HG03378 (cell line): ENCODE measurements at regions not wholly inside any gene's neighbourhood (a gene's known extent, or its start where the extent isn't known, plus 50 kb on each side); places are given as distances from the start of the nearest gene placed in this dataset.

ENCODE experiments used
- ATAC-seq: cut with Tn5 transposase; IDR thresholded peaks from one replicate; pipeline ENCODE4 v1.9.1; 2021; ENCODE audit warnings: mild to moderate bottlenecking, moderate library complexity; ENCODE audit not compliant: unreplicated experiment

DNA sequence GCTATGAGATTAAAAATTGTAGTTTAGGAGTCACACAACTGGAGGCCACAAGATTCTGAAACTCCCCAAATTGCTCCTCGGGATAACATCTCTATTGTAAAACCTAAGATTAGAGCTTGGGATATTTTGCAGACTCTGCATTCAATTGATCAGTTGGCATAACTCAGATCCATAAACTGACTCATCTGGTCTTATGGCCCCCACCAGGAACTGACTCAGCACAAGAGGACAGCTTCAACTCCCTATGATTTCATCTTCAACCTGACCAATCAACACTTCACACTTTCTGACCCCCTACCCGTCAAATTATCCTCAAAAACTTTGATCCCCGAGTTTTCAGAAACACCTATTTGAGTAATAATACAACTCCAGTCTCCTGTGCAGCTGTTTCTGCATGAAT is 257.3 kb downstream of the HAO1 start:
- no peak for ATAC-seq

DNA sequence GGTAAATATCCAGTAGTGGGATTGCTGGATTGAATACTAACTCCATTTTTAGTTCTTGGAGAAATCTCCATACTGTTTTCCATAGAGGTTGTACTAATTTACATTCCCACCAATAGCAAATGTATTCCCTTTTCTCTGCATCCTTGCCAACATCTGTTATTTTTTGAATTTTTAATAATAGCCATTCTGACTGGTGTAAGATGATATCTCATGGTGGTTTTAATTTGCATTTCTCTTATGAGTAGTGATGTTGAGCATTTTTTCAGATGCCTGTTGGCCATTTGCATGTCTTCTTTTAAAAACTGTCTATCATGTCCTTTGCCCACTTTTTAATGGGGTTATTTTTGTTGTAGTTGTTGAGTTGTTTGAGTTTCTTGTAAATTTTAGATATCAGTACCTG is 253.2 kb downstream of the HAO1 start:
- ATAC-seq = no peak

DNA sequence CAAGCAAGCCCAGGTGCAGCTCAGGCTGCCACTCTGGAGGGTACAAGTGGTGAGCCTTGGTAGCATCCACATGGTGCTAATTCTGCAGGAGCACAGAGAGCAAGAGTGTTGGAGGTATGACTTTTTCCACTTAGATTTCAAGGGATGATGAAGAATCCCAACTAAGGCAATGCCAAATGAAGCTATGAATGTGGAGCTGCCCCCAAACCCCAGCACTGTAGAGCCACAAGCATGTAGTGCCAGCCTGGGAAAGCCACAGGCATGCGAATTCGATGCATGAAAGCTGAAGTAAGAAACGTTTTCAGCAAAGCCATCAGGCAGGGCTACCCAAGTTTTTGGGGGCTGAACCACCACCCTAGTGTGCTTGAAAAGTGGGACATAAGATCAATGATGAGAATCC is 251.1 kb downstream of the HAO1 start:
- no peak for ATAC-seq

- no peak for ATAC-seq
These were observed 248.5 kb downstream of the HAO1 start for GRCh38 chr20:7691647-7692269.

- no peak for ATAC-seq
These were observed 247.8 kb downstream of the HAO1 start for GRCh38 chr20:7692478-7692877.

DNA sequence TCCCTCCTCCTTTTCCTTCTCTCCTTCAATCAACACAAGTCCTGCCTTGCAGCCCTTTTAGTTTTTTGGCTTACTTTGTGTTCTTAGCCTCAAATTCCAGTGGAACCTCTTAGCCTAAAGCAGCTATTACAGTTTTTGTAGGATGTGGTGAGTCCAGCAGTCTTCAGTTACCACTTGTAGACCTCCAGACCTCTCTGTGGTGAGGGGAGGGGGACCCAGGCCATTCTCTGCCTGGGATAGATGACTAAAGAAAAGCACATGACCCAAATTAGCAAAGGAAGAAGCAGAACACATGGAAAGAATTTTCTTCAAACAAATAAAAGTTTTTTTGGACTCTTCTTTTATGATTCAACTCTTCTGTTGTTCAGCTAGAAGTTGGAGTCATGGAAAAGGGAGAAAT is 246.5 kb downstream of the HAO1 start:
- no peak for ATAC-seq

DNA sequence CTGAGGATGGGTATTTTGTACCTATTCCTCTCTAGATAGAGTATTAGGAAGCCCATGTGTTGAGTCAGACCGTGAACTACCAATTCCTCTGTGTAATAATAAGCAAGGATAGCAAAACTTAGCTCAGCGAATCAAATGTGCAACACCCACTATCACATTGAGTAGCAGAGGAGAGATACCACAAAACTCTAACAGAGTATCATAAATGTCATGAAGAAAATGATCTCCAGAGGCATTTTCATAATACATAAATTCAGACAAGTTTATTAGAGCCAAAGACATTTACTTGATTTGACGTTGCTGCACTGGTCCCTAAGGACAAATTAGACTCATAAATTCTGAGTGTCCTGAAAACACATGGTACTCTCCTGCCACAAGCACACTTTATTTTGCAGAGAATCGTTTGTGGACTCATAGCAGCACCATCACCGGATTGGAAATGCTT is 245.2 kb downstream of the HAO1 start:
- no peak for ATAC-seq

DNA sequence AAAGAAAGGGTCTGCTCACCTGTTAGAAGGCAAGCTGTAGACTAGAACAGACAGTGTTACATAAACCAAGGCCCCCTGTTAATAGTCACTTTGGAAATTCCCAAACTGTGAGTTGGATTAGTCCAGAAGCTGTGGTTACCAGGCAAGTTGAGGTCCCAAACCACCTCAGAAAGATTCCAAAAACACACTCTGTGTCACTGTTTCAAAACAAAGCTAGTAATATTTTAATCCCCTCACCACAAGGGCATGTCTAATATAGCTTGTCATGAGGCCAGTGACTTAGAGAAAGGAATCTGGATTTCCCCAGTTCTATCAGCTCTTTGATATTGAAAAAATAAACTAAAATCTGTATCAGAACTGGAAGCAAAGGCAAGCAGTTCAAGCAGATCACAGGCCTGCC is 244.6 kb downstream of the HAO1 start:
- no peak for ATAC-seq

DNA sequence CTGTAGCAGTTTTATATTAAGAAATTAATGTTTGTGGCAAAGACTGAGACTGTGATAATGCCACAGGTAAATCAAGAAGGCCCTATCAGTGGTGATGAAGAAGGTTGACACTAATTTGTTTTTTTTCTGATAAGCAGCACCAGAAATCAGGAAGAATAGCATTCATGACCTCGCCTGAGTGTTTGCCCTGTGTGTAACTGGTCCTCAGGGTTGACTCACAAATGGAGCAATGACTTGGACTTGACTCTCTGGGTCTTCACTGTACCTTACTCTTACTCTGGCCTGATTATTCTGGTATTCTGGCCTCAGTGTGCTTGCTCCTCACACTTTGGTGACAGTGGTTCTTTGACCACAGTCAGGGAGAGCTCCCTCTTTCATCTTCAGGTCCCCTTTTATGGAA is 243.9 kb downstream of the HAO1 start:
- no peak for ATAC-seq

DNA sequence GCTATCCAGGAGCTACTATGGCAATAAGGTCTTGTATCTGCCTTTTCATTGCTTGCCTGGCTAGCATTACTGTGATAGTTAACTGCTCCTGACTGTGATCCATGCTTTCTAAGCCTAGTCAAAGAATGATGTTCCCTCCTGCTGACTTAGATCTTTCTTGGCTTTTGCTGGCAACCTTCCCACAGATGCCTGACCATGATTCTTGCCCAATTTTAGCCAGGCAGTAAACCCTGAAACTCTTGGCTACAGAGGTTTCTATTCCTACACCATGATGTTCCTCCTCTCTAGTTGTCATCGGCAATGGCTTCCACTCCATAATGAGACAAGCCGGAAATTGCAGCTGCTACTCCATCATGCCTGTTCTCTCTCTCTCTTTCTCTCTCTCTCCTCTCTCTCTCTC is 238.1 kb downstream of the HAO1 start:
- ATAC-seq = no peak

DNA sequence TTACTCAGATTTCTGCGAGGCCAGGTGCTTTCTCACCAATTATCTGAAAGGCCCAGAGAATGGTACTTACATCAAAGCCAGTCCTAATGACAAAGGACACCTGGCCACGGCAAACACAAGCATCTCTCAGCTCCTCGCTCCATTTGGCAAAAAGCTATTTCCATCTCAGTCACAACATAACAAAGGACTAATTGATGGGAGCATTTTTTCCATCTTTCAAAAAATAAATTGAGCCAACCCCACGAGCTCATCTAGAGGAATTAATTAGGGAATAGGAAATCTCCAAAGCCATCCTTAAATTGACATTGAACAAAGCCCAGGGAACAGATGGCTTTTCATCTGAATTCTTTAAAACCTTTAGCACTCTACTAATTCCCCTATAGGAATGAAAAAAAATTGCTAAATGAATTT is 236.7 kb downstream of the HAO1 start:
- no peak for ATAC-seq

GRCh38 chr20:7703996-7704395 is 236.3 kb downstream of the HAO1 start:
- no peak for ATAC-seq

- no peak for ATAC-seq
These were observed 232.1 kb downstream of the HAO1 start for GRCh38 chr20:7708112-7708511.

- no peak for ATAC-seq
These were observed 231.5 kb downstream of the HAO1 start for GRCh38 chr20:7708782-7709181.

DNA sequence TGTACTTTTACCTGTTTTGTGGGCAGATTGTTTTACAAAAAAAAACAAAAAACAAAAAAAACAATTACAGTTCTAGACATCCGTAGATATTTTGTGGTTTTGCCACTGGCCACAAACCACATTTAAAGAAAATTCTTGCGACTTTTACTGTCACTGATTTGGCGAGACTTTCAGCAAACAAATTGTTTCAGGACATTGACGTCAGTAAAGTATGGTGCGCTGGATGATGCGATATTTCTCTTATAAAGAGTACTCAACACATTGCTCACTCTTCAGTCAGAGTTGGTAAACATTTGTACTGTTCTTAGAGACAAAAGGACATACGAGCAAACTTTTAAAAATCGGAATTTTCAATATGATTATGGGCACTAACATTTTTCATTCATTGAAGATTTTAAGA is 229.8 kb downstream of the HAO1 start:
- ATAC-seq = no peak

GRCh38 chr20:7712661-7713060 is 227.6 kb downstream of the HAO1 start:
- ATAC-seq = no peak

- peak; percentile 58 for ATAC-seq
These were observed 225.7 kb downstream of the HAO1 start for GRCh38 chr20:7714549-7714948.

DNA sequence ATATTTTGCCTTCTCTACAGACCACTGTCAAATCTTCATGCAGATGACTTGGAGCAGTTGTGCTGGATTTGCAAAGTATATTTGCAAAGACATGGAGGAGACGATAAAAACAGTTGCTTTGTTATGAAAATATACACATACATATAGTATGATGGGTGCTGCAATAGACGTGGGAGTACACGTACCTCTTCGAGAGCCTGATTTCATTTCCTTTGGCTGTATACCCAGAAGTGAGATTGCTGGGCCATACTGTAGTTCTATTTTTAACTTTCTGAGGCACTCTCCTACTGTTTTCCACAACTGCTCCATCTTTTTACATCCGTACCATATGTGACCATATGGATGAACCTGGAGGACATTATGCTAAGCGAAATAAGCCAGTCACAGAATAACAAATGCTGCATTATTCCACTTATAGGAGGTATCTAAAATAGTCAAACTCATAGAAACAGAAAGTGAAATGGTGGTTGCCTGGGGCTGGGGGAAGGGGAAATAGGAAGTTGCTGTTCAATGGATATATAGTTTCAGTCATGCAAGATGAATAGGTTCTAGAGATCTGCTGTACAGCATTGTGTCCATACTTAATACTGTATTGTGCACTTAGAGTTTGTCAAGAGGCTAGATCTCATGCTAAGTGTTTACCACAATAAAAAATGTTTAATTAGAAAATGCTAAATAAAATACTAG is 223.8 kb downstream of the HAO1 start:
- no peak for ATAC-seq

DNA sequence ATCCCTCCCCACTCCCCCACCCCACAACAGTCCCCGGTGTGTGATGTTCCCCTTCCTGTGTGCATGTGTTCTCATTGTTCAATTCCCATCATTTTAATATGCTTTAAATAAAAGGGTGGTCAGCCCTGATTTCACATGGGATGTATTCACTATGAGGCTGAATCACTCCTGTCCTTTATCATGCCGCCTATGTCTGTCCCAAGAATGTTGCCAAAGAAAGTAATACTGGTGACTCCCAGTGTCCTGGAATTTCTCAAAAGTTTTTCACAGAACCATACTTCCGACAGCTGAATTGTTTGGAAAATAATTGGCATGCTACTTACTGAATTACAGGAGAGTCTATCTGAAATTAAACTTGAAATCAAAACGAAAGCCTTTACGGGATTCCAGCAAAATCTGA is 217.7 kb downstream of the HAO1 start:
- ATAC-seq = no peak

DNA sequence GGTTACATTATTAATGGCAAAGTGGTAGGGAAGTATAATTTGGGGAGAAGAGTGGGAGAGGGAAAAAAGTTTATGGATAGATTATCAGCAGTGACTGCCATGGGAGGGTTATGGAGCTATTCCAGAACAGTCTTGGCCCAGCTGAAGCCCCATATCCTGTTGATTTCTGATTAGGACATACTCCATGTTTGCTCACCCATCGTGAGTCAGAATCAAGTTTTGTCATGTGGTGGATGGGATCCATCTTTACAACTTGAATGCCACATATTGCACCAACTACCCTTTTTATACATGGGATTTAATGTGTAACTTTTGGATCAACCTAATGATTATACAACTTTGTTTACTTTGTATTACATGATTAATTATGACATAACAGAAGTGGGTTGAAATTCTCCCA is 217.0 kb downstream of the HAO1 start:
- no peak for ATAC-seq

DNA sequence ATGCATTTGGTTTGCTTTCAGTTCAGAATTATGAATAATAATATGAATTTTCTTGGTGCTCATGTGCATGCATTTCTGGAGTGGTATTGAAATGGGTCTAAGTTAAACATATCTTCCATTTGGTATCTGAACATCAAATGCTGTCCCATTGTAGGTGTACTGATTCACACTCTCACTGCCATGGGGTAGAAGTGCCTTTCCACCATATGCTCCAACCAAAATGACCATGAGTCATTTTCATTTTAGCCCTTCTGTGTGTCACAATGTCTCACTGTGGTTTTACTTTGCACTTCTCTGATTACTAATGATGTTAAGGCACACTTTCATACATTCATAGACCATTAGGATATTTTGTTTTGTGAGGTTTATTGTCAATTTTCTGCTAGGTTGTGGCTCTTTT is 211.9 kb downstream of the HAO1 start:
- no peak for ATAC-seq

DNA sequence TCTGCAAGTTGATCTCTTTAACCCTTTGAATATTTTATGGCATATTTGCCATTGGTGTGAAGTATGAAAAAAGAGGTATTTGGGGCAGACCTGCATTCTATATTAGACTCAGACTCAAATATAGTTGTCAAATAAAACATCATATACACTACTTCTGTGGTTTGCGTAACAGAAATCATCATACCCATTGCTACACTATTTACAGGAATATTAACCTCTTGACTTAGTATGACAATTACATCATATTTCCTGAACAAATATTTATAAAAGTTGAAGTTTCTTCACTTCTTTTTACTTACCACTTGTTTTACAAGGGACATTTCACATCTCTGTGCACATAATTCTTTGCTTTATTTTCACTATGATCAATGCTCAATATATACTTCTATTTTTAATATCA is 206.0 kb downstream of the HAO1 start:
- ATAC-seq = no peak

- ATAC-seq = no peak
These were observed 203.9 kb downstream of the HAO1 start for GRCh38 chr20:7736336-7736735.
